AG10803 (cell line): ENCODE measurements at regions not wholly inside any gene's neighbourhood (a gene's known extent, or its start where the extent isn't known, plus 50 kb on each side); places are given as distances from the start of the nearest gene placed in this dataset.

ENCODE experiments used
- DNase-seq: peaks from one replicate; pipeline ENCODE4 v3.0.0; 2010; ENCODE audit warnings: low read depth
- H3K4me3 ChIP-seq: 2 replicates; pipeline ENCODE4 v1.5.1; 2011; ENCODE audit warnings: mild to moderate bottlenecking, low read length, control low read depth
- CTCF ChIP-seq: conservative IDR thresholded peaks from 2 replicates; pipeline ENCODE4 v1.5.1; 2011; ENCODE audit warnings: mild to moderate bottlenecking, low read length, control low read depth, inconsistent platforms

- DNase-seq = no peak
- no peak for TF ChIP-seq CTCF
- H3K4me3 ChIP-seq = no peak overlapping the region
These were observed 1001.7 kb downstream of the HACE1 start for GRCh38 chr6:103858003-103858402.

- no peak overlapping the region for H3K4me3 ChIP-seq
- no peak for DNase-seq
- TF ChIP-seq CTCF = no peak
These were observed 1004.0 kb downstream of the HACE1 start for GRCh38 chr6:103855750-103856149.

- no peak overlapping the region for H3K4me3 ChIP-seq
- TF ChIP-seq CTCF = no peak
- no peak for DNase-seq
These were observed 1005.7 kb downstream of the HACE1 start for GRCh38 chr6:103854059-103854458.

- no peak for DNase-seq
- H3K4me3 ChIP-seq = no peak overlapping the region
- TF ChIP-seq CTCF = no peak
These were observed 1021.3 kb downstream of the HACE1 start for GRCh38 chr6:103838457-103838856.

- no peak for TF ChIP-seq CTCF
- no peak overlapping the region for H3K4me3 ChIP-seq
- no peak for DNase-seq
These were observed 1033.5 kb downstream of the HACE1 start for GRCh38 chr6:103826209-103826608.

GRCh38 chr6:103820148-103820547, 1039.6 kb downstream of the HACE1 start:
- TF ChIP-seq CTCF = no peak
- H3K4me3 ChIP-seq = no peak overlapping the region
- DNase-seq = no peak

GRCh38 chr6:103819509-103819908, 1040.2 kb downstream of the HACE1 start:
- TF ChIP-seq CTCF = no peak
- H3K4me3 ChIP-seq = no peak overlapping the region
- no peak for DNase-seq
